ENCODE measurements at regions not wholly inside any gene's neighbourhood (a gene's known extent, or its start where the extent isn't known, plus 50 kb on each side); places are given as distances from the start of the nearest gene placed in this dataset.
"Not testable (repeated sequence)": the region's sequence is repeated elsewhere in the genome, so short reads cannot be mapped to it uniquely, and the experiment has no call there.

DNA sequence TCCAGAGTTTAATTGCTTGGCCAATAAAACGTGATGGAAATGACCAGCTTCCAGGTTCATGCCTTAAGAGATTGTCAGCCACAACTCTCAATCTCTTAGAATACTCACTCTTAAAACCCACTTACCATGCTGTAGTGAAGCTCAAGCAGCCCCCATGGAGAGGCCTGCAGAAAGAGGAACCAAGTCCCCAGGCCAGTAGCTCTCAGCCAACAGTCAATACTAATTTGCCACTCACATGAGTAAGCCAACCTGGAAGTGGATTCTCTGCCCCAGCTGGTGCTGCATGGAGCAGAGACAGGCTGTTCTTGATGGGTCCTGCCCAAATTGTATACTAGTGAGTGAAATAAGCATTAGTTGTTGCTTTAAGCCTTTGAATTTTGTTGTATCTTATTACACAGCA is 155.9 kb downstream of the OXSM start:
- DNase-seq (ENCODE audit: low spot score): no peak

DNA sequence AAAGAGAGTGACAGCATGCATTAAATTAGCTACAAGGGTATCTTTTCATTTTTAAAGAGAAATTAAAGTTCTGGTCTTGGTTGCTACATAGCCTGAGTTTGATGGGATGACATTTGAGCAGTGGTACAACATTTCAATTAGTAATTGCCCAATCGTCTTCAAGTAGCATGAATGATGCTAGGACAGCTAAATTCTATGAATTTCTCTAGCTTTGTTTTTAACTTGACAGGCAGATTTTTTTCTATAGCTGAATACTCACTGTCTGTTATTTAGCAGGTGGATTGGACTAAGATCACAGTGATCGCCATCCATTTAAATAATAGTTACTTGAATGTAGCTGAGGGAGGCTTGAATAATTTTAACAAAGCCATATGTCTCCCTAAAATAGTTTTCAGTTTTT is 162.2 kb downstream of the OXSM start:
- no peak for DNase-seq (ENCODE audit: low spot score)

DNA sequence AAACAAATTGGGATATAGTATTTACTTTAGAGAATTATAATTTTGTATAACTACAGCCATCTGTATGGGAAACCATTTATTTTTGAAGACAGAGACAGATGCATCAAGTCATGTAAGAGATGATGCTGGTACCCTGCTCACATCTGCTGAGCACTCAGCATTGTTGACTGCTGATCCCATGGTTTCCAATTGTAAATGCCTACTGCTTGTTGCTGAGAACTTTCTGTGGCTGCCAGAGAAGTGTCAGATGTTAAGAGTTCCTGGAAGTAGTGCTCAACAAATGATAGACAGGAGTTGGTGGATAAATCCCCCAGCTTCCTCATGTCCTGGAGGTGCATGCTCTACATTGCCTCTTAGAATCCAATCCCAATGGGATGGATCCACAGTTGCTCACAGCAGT is 167.1 kb downstream of the OXSM start:
- no peak for DNase-seq (ENCODE audit: low spot score)

DNA sequence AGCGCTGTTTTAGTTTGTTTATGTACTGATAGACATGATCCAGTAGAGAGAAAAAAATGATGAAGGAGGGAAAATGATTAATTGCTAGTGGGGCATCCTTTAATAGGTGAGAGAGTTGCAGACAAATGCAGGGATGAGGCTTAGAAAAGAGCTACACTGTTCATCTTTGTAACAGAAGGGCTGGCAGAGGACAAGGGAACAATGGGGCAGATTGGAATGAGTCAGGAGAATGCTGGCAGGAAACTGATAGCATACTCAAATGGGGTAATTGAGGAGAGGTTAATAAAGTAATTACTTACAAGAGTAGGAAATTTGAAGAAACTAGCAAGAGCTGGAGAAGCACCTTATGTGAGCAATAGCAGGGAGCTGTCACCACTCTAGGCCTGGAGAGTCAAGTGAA is 170.9 kb downstream of the OXSM start:
- DNase-seq (ENCODE audit: low spot score): no peak

DNA sequence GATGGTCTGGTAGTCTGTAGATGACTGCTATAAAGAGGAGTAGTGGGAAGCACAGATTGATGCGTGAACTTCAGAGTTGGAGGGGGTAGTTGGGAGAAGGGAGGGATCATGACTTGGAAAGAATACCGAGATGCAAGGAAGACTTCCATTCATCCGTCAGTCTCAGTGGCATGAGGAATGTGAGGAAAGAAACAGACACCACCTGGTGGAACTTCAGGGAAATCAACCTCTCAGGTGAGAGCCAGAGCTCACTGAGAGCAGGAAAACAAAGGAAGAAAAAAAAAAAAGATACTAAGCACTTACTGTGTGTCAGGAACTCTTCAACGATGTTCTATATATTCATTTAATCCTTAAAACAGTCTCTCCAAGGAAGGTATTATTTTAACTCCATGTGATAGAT is 172.4 kb downstream of the OXSM start:
- DNase-seq (ENCODE audit: low spot score): no peak

DNA sequence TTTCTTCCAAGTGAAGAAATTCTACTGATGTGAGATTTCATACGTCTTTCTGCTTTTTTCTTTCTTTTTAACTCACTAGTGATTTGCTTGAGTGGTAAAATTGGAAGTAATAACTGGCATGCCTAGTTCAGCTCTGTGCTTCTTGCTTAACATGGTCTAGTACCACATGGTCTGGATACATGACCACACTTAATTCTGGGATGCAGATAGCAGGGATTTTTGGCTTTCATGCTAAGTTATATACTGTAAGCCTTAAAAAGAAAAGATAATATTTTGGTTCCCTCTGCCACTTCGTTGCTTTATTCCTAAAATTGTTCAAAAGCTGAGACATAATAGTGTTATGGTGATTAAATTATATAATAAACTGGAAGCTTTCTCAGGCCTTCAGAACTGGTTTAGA is 174.3 kb downstream of the OXSM start:
- DNase-seq (ENCODE audit: low spot score): no peak

DNA sequence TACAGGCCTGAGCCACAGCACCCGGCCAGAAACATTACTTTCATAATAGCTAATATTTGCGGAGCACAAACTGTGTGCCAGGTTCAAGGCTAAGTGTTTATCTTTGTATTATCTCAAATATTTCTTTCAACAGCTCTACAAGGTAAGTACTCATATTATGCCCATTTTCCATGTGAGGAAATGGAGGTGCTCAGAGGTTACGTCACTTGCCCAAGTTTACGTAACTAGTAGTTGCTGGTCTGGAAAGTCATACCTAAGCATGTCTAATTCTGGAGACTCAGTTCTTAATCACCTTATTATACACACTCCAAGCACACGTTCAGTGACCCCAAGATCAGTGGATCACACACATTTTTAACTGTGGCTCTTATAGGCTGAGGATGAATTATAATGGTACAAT is 177.5 kb downstream of the OXSM start:
- no peak for DNase-seq (ENCODE audit: low spot score)

DNA sequence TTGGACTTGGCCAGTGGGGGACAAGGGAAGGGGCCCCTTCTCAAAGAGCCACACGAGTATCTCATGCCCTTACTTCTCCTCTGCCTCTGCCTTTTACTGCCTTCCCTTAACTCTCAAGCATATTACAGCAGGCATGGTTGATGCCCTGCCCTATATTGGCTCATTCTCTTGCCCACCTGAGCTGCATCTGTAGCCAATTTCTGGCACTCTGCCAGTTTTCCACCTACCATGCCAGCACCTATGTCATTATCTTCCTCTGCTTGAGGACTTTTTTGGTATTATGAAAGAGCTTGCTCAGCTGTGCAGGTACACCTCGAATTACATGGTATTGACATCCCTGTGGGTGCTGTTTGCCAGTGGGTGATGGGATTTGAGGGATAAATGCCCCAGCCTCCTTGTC is 181.8 kb downstream of the OXSM start:
- no peak for DNase-seq (ENCODE audit: low spot score)

DNA sequence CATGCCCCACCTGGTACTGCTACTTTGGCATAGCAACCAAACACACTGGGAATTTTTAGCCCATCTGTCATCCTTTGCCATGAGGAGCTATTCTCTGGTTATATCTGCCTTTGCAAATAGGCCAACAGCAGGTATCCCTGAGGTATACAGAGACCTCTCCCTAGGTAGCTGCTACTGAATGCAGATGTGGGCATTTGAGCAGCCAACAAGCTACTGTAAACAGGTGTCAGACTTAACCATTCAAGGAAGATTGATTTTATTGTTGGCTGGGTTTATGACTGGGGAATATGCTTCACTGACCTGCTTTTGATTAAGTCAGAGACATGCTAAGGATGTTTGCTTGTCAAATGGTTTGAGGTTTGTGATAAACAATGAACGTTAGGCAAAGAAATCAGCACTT is 183.2 kb downstream of the OXSM start:
- DNase-seq (ENCODE audit: low spot score): no peak

DNA sequence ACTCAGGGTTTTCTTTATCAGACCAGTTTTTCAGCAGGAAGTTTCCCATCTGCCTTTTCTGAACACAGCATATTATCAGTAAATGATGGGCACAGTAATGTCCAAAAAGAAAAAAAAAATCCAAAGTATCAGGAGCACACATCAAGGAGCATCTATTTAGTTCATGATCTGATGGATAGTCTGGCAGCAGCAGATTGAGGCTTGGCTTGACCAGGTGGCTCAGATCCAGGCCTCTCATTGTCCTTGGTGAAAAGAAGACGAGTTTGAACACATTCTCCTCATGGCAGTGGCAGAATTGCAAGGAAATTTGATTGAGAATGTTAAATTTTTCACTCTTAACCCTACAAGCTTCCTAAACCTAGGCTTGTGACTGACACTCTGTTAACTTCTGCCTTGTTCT is 192.9 kb downstream of the OXSM start:
- DNase-seq (ENCODE audit: low spot score): no peak

DNA sequence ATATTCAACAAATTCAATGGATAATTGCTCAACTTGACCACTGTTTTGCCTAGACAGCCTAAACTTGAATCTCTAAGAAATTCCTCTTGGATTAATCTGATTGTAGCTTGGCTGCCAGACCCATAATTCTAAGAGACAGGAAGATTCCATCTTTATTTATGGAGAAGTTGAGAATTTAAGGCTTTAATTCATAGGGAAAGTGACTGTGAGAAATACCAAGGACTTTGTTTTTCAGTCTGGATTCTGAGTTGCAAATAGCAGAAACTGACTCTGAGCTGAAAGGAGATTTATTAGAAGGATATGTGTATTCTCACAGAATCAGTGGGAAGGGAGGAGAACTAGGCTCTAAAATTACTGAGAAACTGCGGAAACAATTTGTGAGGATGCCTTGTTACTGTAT is 195.7 kb downstream of the OXSM start:
- no peak for DNase-seq (ENCODE audit: low spot score)

DNA sequence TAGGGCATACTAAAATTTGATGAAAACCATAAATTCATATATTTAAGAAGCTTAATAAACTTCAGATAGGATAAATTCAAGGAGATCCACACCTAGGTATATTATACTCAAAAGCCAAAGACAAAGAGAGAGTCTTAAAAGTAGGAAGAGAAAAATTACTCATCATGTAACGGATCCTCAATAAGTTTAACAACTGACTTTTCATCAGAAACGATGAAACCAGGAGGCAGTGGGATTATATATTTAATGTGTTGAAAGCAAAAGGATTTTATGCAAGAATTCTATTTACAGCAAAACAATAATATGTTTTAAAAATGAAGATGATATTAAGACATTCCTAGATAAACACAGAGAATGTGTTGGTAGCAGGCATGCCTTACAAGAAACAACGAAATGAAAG is 202.7 kb downstream of the OXSM start:
- no peak for DNase-seq (ENCODE audit: low spot score)

DNA sequence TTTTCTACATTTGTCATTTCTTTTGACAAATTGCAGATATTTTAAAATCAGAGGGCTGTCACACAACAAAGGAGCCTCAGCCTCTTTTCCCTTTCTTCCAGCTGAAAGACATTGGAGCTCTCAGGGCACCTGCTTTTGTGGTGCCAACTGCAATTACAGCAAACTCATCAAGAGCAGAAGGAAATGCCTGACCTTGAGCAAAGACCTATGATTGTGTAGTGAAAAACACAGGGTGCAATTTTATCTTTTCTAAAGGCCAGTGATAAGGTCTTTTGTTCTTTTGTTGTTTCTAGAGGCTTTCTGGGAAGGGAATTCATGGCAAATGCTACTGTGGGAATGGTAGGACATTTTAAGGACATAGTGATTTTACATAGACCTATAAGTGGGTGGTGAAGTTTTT is 214.3 kb downstream of the OXSM start:
- DNase-seq (ENCODE audit: low spot score): no peak

DNA sequence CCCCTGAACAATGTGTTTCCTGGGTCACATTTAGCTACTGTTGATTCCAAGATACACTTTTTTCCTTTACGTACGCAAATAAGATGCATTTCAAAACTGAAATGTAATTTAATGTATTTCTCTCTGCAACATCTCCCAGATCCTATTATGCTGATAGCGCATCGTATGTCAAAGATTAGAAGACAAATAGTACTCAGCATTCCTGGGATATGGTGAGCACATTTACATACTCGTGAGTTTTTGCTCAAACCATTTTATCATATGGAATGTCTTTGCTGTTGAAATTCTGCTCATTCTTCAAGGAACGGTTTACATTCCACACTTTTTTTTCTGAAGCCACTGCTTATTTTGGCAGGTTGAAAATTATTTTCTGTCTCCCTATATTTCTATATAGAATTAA is 221.4 kb downstream of the OXSM start:
- no peak for DNase-seq (ENCODE audit: low spot score)

DNA sequence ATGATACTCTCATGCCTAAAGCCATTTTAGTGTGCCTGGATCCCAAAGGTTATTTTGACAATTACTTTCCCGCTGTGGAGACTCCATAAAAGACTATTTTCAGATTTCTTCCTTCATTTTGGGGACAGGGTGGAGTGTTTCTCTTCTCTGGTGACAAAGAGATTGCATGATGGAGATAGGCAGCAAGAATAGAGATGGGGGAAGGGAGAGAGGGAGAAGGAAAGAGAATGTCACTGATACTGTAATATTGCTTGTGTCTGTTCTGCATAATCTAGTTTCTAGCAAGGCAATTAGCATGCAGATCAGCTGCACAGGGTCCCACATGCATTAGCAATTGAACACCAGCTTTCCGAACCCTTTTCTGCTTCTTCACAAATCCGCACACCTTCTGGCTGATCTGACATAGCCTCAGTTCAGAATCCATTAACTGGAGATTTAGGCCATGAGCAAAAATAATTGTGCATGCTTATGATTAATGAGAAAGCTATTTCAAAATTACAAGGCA is 222.4 kb downstream of the OXSM start:
- no peak for DNase-seq (ENCODE audit: low spot score)

DNA sequence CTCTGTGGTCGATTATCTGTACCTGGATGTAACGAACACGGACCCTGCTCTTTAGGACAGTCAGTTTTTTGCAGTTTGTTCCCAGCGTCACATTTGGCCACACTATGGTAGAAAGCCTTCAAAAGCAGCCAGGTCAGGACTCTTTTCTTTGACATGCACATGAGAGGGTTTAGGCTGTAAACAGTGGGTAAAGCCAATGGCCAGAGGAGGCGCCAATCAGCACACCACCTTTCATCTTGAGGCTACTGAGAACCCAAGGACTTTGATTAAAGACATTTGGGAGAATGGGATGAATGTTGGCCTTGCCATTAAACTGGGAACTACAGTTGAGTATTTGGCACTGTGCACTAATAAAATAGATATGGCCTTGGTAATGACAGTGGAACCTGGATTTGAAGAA is 225.9 kb downstream of the OXSM start:
- DNase-seq (ENCODE audit: low spot score): no peak

DNA sequence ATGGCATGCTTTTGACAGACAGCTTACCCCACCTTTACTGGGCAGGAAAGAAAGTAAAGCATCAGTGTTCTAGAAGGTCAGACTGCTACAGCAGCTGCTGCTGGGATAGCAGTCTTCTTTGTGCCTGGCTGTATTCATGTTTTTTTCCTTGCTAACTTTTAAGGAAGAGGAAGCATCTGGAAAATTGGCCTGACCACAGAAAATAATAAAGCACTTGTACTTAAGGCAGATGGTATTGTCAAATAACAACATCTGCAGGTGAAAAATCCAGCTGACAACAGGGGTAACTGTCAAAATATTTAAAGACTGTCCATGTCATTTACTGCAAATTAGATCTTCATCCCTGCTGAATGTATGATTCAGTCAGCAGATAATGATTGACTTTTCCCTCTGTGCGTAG is 229.0 kb downstream of the OXSM start:
- no peak for DNase-seq (ENCODE audit: low spot score)

DNA sequence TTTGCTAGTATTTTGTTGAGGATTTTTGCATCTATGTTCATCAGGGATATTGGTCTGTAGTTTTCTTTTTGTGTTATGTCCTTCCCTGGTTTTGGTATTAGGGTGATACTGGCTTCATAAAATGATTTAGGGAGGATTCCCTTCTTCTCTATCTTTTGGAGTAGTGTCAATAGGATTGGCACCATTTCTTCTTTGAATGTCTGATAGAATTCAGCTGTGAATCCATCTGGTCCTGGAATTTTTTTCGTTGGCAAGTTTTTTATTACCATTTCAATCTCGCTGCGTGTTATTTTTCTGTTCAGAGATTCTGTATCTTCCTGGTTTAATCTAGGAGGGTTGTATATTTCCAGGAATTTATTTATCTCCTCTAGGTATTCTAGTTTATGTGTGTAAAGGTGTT is 234.3 kb downstream of the OXSM start:
- not testable (repeated sequence) for DNase-seq (ENCODE audit: low spot score)

DNA sequence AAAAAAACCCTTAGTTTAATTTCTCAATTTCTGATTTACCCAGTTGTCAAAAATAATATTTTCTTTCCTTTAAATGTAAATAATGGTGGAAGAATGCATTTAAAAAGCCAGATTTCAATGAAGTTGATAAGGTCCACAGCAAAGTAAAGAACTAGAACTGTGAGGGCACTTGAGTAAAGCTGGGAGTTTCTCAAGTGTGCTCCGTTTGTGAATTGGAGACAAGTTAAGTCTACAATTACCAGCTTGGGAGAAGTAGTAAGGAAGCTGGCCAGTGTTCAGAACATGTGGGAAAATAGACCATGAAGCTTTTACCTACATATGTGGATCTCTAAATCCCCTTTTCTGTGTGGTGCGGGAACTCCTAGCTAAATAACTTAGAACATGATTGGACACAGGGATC is 239.4 kb downstream of the OXSM start:
- no peak for DNase-seq (ENCODE audit: low spot score)

DNA sequence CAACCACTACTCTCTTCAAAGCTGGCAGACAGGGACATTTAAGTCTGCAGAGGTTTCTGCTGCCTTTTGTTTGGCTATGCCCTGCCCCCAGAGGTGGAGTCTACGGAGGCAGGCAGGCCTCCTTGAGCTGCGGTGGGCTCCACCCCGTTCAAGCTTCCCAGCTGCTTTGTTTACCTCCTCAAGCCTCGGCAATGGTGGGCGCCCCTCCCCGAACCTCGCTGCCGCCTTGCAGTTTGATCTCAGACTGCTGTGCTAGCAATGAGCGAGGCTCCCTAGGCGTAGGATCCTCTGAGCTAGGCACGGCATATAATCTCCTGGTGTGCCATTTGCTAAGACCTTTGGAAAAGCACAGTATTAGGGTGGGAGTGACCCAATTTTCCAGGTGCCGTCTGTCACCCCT is 252.2 kb downstream of the OXSM start:
- not testable (repeated sequence) for DNase-seq (ENCODE audit: low spot score)

DNA sequence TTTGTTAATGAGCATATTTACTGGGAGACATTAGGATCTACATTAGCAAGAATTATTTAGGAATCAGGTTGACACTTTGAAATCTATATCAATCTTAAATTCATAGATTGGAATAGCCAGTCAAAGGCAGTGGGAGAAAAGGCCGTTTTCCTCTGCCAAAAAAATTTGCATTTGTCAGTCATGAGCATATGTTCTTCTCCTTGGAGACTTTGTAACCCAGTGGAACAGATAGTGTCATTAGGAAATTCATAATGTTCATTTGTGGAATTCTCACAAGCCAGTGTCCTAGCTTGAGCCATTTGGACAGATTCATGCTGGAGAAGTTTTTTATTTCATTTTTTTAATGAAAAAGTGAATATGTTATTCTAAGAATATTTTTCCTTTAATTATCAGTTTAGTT is 260.1 kb downstream of the OXSM start:
- no peak for DNase-seq (ENCODE audit: low spot score)

DNA sequence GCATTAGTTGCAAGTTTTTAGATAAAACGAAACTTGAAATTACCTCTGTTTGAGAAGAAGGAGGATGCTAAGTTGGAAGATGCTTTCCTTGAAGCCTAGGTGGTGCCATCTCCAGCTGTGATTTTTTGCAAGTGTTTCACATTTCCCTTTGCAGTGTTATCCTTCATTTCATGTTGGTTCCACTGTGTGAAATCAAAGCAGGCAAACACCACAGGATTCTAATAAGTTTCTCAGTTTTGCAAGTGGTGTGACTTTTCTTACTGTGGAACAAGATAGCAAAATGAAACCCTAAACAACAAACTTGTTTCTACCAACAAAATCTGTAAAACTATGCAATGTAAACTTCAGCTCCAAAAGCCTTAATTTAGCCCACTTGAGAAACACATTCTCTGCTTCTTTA is 260.9 kb downstream of the OXSM start:
- no peak for DNase-seq (ENCODE audit: low spot score)

DNA sequence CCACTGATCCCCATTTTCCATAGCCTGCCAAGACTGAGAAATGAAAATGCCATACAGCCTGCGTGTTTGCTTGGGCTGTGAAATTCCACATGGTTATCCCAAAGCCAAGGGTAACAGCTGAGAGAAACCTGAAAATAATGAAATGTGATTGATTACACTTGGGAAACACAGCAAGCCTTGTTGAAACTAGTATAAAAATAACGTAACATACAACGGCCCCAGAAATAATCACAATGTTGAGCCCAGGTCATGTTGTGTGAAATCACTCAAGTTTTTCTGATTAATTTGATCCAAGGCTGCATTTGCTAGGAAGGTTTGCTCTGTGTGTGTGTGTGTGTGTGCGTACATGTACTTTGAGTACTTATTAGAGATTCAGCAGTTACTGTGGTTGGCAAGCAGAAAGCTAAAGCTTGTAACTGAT is 269.0 kb downstream of the OXSM start:
- DNase-seq (ENCODE audit: low spot score): no peak

DNA sequence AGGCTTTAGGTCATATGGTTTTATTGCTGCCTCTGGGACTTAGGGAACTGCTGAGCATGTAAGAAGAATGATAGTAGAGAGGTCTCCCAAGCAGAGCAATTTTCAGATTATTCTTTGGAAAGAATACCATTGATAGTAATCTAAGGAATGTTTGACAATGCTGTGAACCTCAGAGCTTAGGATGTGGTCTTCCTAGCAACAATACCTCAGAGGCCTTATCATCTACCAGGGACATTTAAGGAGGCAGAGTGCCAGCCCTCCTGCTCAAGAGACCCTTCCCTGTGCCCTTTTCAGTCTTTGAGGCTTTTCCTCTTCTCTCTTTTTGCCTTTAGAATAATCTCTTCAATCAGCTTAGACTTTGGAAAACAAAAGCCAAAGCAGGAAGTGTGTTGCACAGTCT is 272.1 kb downstream of the OXSM start:
- no peak for DNase-seq (ENCODE audit: low spot score)

DNA sequence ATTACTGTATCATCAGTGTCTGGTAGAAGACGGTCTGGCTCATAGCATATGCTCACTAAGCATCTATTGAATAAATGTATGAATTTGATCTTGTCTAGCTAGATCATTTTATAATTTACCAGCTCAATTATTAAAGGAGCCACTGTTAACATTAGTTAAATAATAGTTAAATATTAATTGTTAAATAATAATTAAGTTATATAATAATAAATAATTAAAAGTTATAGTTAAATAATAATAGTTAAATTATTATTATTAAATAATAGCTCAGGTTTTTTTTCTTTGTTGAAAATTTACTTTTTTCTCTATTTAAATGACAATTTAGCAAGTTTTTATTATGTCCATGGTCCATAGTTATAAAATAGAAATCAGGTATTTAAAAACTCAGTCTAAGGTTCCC is 274.4 kb downstream of the OXSM start:
- no peak for DNase-seq (ENCODE audit: low spot score)
